Inflammatory macrophage treated with lipopolysaccharide for 1 hour (primary cell): ENCODE measurements at regions not wholly inside any gene's neighbourhood (a gene's known extent, or its start where the extent isn't known, plus 50 kb on each side); places are given as distances from the start of the nearest gene placed in this dataset.

Experiments used
- DNase-seq, 2 donors: peaks; one replicate each; pipeline ENCODE4 v3.0.0-alpha.2; 2020 to 2022

DNA sequence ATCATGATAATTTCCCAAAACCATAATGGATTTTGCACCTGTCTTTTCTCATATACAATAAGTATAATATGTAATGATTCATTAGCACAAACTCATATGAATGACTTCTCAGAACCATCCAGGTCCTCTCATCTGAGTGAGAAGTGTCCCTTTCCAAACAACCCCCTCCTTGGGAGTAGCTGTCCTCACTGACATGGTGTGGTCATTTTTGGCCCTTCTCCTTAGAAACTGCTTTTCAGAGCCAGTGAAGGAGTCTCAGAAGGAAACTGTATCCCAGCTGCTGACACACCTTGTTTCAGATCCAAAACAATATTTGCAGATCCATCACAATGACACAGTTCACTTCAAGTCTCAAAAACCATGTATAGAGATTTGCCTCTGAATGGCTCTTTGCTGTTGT lies 95.5 kb downstream of the MIS18A start:
- DNase-seq = no peak

DNA sequence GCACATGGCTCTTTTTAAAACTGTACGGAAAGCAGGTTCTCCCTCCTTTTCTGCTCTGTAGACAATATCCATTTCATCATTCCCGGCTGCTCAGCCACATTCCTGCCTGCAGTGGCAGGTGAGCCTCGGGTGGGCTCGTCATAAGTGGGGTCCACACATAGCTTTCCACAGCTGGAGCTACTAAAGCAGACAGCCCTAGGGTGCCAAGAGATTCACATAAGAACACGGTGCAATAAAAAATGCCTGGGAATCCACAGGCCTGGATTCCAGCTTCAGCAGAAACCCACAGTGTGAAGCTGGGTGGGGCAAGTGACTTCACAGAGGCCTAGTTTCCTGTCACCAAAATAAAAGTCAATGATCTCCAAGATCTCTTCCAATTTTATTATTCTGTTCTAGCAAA lies 96.4 kb downstream of the MIS18A start:
- no peak for DNase-seq

DNA sequence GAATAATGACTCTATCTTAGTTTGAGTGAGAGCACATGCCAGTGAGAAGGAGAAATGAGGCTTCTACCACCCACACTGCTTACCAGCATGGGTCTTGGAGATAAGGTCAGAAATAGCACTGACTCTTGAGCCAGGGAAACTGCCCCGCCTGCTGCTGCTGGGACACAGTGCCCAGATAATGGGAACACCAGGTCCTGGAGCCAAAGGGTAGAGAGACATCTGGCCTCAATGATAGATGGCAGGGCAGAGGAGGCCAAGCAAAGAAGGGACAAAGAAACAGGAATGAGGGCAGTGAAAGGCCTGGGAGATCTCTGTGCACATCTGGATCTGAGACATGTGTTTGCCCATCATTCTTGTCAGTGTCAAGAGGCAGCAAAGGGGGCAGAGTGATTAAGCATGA lies 97.4 kb downstream of the MIS18A start:
- no peak for DNase-seq

DNA sequence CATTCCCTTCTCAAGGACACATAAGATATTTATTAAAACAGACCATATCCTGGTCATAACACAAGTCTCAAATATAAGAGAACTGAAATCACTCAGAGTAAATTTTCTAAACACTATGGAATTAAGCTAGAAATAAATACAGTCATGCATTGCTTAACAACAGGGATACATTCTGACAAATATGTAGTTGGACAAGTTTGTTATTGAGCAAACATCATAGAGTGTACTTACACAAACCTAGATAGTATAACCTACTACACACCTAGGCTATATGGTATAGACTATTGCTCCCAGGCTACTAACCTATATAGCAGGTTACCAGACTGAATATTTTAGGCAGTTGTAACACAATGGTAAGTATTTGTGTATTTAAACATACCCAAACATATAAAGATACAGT lies 104.0 kb downstream of the MIS18A start:
- DNase-seq = no peak

DNA sequence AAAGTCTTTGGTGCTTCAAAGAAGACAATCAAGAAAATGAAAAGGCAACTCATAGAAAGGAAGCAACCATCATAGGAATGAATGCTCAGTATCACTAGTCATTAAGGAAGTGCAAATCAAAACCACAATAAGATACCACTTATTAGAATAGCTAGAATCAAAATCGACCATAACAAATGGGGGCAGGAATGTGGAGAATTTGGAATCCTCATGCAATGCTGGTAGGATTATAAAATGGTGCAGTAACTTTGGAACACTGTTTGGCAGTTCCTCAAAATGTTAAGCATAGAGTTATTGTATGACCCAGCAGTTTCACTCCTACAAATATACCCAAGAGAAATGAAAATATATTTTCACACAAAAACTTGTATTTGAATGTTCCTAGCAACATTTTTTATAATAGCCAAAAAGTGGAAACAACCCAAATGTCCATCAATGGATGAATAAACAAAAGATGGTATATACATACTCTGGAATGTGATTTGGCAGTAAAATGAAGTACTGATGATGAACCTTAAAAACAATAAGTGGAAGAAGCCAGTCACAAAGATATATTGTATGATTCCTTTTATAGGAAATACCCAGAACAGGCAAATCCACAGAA lies 105.6 kb downstream of the MIS18A start:
- DNase-seq = no peak

DNA sequence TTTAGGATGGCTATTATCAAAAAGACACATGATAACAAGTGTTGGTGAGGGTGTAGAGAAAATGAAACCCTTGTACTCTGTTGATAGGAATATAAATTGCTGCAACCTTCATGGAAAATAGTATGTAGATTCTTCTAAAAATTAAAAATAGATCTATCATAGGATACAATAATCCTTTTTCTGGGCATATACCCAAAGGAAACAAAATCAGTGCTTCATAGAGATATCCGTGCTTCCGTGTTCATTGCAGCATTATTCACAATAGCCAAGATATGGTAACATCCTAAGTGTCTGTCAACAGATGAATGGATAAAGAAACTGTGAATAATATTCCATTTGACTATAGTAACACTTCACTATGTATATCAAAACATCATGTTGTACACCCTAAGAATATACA lies 106.7 kb downstream of the MIS18A start:
- no peak for DNase-seq

DNA sequence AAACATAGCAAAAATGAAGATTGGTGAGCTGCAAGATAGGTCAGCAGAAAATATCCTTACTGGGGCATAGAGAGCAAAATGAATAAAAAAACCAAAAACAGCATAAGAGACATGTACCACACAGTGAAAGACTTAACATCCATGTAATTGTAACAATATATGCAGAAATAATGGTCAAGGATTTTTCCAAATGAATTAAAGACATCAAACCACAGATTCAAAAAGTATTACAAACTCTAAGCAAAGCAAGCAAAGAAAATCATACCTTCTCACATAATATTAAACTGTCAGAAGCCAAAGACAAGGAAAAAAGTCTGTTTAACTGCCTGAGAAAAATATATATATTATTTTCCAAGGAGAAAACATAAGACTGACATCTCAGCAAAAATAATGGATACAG lies 111.3 kb downstream of the MIS18A start:
- no peak for DNase-seq

DNA sequence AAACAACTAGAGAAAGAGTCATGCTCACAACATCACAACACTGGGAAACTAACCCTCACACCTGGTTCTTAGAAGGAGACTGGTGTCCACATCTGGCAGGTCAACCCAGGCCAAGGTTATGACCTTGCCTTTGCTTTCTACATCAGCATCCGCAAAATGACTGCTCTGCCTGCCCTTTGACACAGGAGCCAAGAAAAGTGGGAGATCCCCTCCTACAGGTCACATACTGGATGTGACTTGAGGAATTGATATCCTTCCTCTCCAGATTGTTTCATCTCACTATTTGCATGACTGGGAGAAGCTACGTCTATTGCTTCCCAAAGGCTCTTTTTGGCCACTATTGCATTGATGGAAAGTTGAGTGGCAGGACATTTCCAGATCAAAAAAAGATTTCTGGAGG lies 115.5 kb downstream of the MIS18A start:
- no peak for DNase-seq

DNA sequence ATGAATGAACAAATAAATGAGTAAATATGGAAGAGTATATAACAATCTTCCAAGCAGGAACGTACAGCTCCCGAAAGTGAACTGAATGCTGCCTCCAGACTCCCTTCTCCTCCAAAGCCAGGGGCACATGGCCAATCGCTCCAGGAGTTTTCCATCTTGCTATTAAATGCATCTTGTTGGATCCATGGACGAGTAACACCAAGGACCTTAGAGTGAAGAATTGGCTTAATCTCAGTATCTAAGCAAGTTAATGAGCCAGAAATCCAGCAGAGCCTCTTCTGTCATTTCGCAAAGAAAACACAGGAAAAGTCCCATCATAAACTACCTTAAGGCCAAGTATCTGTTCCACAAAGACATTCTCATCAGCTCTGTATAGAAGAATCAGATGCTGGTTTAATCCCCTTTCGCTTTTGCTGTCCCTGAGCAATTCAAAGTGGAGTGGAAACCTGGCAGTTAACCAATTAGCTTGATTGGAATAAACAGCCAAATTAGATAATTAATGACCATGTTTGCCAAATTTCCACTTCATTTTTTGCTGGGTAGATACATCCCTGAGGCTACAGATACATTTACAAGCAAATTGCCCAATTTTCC lies 116.0 kb downstream of the MIS18A start:
- no peak for DNase-seq

DNA sequence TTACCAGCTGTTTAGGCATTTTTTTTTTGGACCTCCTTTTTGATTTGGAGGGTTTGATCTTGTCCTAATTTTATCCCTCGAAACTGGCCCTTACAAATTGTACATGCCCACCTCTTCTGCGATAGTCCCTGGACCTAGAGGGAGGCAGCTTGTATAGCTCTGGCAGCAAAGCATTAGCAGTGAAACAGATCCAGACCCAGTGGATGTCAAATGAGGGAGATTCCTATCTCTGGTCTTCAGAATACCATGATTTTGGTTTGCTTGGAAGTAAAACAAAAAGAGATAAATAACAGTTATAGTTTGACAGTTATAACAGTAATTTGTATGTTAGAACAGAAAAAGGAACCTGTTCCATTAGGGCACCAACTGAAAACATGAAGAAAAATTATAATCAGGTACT lies 123.6 kb downstream of the MIS18A start:
- DNase-seq = no peak

DNA sequence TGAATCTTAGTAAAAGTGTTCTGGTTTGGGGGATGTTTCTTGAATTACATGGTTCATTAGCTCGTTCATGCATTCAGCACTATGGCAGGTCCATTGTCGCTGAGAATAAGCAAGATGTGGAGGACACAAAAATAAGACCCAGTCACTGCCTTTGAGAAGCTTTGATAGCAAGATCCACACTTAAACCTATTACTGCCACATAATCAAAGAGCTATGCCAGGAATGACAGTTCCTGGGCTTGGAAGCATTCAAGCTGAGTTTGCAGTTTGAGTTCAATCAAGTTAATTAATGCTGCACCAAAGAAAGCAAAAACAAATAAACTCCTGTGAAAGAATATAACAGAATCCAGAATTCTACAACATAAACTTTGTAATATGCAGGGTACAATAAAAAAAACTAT lies 131.8 kb downstream of the MIS18A start:
- DNase-seq = no peak

DNA sequence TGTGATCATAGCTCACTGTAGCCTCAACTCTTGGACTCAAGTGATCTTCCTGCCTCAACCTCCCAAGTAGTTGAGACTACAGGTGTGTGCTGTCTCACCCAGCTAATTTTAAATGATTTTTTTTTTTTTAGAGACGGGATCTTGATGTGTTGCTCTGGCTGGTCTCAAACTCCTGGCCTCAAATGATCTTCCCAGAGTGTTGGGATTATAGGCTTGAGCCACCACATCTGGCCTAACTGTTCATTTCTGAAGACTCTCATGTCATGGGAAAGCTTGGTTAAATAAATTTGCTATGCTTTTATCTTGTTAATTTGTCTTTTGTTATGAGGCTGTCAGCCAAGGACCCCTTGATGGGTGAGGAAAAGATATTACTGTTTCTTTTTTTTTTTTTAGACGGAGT lies 134.0 kb downstream of the MIS18A start:
- no peak for DNase-seq

DNA sequence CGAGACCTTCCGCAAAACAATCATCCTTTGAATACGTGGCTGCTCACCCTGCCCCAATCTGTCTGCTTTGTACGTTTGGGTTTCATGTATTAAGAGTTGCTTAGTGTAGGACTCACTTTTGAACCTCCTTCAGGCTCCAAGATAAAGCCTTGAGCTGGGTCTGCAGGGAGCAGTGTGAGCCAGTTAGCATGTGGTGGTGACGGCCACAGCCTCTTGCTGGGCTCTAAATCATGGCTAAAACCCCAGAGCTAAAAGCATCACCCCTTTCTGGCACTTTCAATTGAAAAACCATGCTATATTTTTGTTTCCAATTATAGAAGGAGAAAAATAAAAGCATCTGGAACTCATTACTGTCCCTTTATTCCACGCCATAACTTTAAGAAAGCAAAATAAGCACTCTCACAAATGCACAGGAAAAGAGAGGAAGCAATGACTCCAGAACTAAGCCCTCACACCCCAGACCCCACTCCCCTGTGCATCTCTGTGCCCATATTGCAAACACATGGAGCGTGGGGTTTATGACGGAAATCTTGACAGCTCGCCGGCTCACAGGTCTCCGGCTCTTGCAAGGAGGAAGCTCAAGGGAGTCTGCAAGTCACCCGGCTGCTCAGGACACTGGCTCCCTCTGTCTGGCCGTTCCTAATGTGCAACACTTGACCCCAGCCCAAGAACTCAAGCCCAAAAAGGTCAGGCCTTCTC lies 135.5 kb downstream of the MIS18A start:
- DNase-seq = no peak

DNA sequence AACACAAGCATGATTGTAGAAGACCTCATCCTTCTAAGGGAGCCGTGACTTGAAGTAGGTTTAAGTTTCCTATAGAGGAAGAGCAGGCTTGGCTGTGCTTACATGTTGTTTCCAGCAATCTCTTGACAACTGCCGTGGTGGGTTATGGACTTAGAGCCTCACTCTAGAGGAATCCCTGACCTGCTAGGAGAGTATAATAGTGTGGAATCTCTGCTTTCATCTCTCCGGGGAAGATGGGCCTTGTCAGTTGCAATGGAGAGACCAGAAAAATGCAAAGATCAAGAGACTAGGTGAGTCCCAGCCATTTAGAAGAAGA lies 137.6 kb downstream of the MIS18A start:
- DNase-seq = no peak

DNA sequence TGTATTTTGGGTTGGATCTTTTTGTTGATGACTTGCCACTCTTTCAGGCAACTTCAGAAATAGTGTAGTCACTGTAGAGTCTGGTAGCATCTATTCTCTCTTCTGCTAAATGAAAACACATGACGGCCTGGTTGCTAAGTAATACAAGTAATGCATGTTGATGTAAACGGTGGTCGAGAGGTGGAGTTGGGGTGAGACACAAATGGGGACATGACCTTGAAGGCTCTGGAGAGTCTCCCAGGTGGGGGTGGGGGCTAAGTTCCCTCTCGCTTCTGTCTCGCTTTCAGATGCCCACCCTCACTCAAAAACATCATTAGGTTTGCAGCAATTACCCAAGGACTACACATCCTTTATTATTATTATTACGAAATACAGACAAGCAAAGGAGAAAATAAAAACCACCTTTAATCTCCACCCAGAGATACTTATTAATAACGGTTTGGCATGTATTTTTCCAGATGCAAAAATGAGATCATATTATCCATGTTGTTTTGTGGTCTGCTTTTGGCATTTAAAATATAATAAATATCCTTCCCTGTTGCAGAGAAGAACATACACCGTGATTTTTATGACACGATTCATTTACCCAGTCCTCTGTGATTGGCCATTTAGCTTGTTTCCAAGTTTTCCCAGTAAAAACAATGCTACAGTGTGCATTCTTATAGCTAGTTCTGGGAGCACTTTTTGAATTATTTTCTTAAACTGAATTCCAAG lies 138.1 kb downstream of the MIS18A start:
- no peak for DNase-seq

DNA sequence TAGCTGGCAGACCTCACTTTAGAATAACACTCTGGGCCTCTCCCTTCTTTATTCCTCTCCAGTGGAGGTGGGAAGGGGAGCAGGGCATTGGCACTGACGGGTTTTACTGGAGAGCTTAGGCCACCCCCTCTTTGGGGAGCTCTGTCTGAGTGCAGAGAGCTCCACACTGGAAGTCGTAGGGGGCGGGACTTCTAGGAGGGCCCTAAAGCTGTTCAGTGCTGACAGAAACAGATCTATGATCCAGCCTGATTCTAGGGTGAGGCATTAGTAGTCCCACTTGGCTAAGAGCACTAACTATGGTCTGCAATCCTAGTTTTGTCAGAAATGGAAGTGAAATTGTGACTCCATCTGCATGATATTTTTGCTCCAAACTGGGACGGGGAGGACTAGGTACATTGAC lies 138.7 kb downstream of the MIS18A start:
- DNase-seq = no peak

DNA sequence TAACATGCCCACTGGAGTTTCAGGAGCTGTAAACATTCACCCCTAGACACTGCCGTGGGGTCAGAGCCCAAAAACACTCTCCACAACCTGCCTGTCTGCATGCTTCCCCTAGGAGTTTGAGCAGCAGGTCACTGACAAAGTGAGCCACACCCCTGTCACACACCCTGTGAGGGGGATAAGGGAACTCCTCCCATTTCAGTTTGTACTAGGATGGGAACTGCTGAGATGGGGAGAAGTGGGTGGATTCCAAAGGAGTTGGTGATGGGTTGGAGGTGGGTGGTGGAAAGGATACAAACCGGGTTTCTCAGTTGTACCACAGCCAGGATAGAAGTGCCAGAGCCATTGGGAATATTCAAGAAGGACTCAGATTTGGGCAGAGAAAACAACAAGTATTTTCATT lies 140.2 kb downstream of the MIS18A start:
- DNase-seq = no peak

DNA sequence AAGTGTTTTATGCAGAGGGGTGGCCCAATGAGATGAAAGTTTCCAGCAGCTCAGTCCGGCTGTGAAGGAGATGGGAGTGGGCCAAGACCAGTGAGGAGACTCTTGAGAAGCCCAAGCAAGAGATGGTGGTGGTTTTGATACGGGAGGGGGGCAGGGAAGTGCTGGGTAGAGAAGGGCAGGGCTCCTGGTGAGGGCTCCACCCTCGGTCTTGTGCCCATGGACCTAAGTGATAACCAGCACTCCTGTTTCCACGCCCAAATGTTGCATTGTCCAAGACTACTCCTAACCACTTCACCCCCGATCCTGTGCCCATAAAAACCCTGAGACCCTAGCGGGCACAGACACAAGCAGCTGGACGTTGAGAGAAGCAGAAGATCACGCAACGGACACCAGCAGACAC lies 140.9 kb downstream of the MIS18A start:
- no peak for DNase-seq

DNA sequence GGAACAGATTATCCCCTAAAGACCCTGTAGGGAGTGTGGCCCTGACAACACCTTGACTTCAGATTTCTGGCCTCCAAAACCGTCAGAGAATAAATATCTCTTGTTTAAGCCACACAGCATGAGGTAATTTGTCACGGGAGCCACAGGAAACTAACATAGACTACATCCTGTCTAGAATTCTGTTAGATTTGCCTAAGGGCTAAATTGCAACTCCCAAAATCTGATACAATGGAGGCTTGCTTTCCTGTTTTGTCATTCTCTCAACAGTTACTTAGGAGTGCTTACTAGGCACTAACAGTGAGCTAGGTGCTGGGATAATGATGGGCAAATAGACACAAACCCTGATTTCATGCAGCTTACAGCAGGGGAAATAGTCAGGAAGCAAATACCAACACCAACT lies 141.6 kb downstream of the MIS18A start:
- no peak for DNase-seq

DNA sequence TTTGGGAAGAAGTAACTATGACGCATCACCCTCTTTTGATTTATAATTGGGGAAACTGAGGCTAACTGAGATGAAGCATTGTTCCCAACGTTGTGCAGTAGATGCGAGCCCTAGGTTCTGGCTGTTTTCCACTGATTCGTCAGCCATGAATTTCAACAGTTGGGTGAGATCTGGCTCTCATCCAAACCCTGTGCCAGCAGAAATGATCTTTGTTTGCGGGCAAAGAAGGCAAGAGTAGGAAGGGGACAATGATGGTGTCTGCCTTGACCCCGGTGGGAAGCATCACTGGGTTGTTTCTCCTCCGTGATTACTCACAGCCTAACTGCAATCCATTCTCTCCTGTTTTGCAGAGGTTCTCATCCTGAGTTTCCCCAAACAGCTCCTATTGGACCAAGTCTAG lies 142.3 kb downstream of the MIS18A start:
- DNase-seq = no peak

DNA sequence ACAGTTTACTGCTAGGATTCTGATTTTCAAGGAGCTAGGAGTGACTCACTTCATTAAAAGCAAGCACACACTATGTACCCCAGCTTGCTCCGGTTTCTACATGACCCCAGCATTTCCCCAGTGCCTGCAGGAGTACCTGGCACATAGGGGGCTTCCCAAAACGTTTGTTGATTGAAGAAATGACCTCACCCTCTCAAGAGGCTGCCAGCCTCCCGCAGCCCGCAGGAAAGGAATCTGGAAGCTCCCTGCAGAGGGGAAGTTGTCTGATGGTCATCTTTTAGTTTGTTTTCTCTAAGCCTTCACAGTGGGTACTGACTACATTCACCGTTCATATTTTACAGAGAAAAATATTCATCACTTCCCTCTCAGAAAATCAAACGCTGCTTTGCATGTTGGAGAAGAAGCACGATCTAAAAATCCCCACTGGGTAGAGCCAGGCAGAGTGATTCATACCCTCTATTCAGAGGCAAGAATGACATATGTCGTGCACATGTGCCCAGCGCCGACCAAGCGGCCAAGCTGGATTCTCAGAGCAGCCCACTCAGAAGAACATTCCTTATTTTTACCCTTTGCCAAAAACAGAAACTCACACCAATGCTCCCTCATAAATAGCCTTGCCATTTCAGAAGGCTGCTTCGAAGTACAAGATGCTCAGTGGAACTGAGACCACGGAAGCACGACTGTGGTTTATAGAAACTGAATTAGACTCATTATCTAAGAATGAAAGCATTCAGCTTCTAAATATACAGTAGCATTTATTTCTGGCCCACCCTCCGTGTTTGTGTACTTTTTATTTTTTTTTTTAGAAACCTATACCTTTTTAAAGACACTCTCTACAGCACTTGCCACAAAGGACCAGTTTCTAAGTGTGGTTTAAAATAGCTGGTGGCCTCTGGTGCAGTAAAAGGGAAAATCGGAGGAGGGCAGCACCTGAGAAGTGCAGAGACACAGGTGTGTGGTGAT lies 143.2 kb downstream of the MIS18A start:
- DNase-seq = no peak

DNA sequence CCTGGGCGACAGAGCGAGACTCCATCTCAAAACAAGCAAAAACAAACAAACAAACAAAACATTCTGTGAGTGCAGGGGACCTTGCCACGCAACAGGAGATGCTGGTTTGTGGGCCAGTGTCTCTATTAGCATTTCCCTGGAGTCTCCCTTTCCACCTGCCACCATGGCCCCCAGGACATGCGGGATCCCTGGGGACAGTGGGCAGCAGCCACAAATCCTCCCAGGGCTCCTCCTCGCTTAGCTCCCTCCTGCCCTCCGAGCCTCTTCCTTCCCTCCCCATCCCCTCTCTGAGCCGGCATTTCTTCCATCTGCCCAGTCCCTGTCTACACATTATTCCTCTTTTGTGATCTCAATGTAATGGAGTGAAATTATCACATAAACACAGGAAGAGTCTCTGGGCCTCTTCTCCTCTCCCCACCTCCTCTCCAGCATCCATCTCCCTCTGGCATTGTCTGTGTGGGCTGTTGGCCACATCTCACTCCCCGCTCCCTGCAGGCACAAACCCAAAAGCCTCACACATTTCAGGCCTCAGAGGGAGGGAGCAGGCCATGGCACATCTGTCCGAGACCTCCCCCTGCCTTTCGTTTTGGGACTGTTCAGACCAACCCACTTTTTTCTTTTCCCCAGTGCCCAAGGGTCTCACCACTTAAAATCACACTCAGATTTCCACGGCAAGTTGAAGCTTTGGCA lies 144.3 kb downstream of the MIS18A start:
- DNase-seq = no peak

DNA sequence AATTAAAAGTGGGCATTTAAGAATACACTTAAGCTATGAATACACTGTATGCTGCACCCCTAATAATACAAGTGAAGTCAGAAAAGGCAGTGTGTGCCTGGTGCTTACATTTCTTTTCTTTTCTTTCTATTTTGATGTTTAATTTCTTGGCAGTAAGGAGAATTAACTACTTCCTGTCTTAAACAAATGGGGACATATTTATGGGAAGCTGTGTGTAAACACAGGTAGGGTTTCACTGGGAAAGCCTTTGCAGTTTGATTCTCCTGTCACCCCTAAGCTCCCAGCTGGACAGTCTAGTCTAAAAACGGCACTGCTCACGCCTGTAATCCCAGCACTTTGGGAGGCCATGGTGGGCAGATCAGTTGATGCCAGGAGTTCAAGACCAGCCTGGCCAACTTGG lies 146.0 kb downstream of the MIS18A start:
- DNase-seq = no peak
